ENCODE measurements at regions not wholly inside any gene's neighbourhood (a gene's known extent, or its start where the extent isn't known, plus 50 kb on each side); places are given as distances from the start of the nearest gene placed in this dataset.

DNA sequence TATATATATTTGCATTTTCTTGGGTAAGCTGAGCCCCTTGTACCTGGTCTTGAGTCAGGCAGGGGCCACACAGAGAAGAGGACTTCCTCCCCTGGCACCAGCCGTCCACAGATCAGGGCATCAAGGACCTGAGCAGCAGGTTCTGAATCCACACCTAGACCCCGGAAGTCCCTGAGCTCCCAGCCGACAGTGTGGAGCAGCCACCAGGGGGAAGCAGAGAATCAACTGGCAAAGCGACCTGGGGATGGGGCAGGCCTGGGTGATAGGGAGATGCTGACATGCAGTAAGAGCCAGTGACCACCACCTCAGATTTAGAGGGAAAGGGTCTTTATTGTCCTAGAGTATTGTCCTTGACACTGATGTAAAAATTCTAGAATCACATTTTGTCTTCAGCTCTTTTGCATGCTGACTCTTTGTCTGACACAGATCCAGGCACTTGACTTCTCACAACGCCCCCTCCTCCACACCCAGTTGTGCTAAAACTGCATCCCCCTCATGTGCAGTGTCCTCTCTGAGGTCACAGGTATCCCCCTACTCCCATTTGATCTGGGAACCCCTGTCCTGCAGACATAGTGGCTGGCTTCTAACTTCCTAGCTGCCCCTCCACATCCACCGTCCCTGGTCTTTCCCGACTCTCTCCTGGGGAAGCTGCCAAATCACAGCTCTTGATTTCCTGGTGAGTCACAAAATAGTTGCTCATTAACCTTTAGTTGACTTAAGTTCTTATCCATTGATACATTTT lies 109.3 kb downstream of the GGTLC2 start:
- Histone ChIP-seq H4K91ac (ENCODE audit: insufficient read length, low read depth, low read length) (no peak overlapping the region), H2AFZ (ENCODE audit: low read length) (no peak overlapping the region), H3K9ac (ENCODE audit: extremely low read depth, insufficient read length, low read length) (no peak overlapping the region), H2BK120ac (ENCODE audit: low read depth, low read length, poor library complexity, severe bottlenecking) (no peak overlapping the region), H3K23me2 (ENCODE audit: insufficient read length, low read depth, low read length, poor library complexity, severe bottlenecking) (no peaks in the 10 kb centered on the region), H3K23ac (ENCODE audit: insufficient read length, low read depth, low read length) (no peak overlapping the region), H2BK12ac (ENCODE audit: insufficient read length, low read depth, low read length) (no peak overlapping the region), H3K56ac (ENCODE audit: insufficient read length, low read depth, low read length) (no peak overlapping the region), H4K5ac (ENCODE audit: insufficient read length, low read depth, low read length) (no peak overlapping the region), H3T11ph (ENCODE audit: low read length) (no peak overlapping the region), H3K4ac (ENCODE audit: low read depth, low read length) (no peak overlapping the region), H3K9me3 (ENCODE audit: control insufficient read depth, low read depth, low read length) (no peaks in the 10 kb centered on the region), H2BK15ac (ENCODE audit: low read depth, low read length) (no peak overlapping the region), H4K8ac (replicated peaks; ENCODE audit: insufficient read length, low read depth, low read length) (no peak overlapping the region), H3K27me3 (ENCODE audit: insufficient read depth, low read length) (peaks cover 13% of the 10 kb centered on the region), H2AK5ac (ENCODE audit: insufficient read length, low read length) (no peak overlapping the region), H3K79me1 (ENCODE audit: insufficient read depth, low read depth, low read length, poor library complexity, severe bottlenecking) (no peaks in the 10 kb centered on the region), H3K4me1 (ENCODE audit: insufficient read depth, low read length) (no peaks in the 10 kb centered on the region), H3K14ac (ENCODE audit: insufficient read depth, low read length) (no peak overlapping the region), H2BK5ac (ENCODE audit: insufficient read length, low read length) (no peak overlapping the region), H3K27ac (ENCODE audit: insufficient read length, low read depth, low read length) (no peak overlapping the region), H2BK20ac (ENCODE audit: low read depth, low read length, poor library complexity, severe bottlenecking) (no peak overlapping the region), H4K20me1 (ENCODE audit: control insufficient read depth, insufficient read depth, insufficient read length) (no peaks in the 10 kb centered on the region), H3K4me2 (ENCODE audit: insufficient read depth, insufficient read length, low read length) (no peak overlapping the region), H3K18ac (ENCODE audit: insufficient read length, low read depth, low read length) (no peak overlapping the region), H3K79me2 (ENCODE audit: insufficient read depth, low read length) (no peaks in the 10 kb centered on the region)
- TF ChIP-seq, protein P1, sequence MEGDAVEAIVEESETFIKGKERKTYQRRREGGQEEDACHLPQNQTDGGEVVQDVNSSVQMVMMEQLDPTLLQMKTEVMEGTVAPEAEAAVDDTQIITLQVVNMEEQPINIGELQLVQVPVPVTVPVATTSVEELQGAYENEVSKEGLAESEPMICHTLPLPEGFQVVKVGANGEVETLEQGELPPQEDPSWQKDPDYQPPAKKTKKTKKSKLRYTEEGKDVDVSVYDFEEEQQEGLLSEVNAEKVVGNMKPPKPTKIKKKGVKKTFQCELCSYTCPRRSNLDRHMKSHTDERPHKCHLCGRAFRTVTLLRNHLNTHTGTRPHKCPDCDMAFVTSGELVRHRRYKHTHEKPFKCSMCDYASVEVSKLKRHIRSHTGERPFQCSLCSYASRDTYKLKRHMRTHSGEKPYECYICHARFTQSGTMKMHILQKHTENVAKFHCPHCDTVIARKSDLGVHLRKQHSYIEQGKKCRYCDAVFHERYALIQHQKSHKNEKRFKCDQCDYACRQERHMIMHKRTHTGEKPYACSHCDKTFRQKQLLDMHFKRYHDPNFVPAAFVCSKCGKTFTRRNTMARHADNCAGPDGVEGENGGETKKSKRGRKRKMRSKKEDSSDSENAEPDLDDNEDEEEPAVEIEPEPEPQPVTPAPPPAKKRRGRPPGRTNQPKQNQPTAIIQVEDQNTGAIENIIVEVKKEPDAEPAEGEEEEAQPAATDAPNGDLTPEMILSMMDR (conservative IDR thresholded peaks at IDR 0.05): peak; percentile 77
- Mint-ChIP-seq H3K9me3 (no peaks in the 10 kb centered on the region), H3K27me3 (ENCODE audit: low read depth) (peaks cover 99% of the 10 kb centered on the region), H3K4me3 (no peak overlapping the region), H3K4me1 (no peaks in the 10 kb centered on the region), H3K27ac (no peak overlapping the region), H3K36me3 (ENCODE audit: insufficient read depth in 1 of 3, low read depth in 3 of 3) (no peaks in the 10 kb centered on the region)
- WGBS (ENCODE audit: extremely low coverage, insufficient read length, low lambda C conversion rate): no CpG with 5 or more reads among the region's 7 CpGs
- DNase-seq: peak; percentile 86
